ENCODE measurements at regions not wholly inside any gene's neighbourhood (a gene's known extent, or its start where the extent isn't known, plus 50 kb on each side); places are given as distances from the start of the nearest gene placed in this dataset.

DNA sequence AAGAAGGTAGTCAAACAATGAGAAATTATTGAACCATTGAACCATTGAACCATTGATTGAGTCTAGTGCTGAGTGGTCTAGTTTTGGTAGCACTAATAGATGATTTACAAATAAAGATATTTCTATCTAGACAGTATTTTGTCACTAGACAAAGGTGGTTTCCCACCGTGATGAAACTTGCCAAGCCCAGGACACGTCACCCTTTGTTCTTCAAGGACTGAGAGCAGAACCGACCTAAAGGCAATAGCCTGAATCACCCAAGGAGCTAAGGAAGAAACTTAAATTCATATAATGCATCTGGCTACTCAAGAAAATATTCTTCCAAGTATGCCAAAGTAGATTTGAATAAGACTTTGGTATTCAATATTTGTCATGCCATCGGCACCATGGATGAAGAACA, 103.3 kb downstream of the ESM1 start:
- TF ChIP-seq, protein P1, sequence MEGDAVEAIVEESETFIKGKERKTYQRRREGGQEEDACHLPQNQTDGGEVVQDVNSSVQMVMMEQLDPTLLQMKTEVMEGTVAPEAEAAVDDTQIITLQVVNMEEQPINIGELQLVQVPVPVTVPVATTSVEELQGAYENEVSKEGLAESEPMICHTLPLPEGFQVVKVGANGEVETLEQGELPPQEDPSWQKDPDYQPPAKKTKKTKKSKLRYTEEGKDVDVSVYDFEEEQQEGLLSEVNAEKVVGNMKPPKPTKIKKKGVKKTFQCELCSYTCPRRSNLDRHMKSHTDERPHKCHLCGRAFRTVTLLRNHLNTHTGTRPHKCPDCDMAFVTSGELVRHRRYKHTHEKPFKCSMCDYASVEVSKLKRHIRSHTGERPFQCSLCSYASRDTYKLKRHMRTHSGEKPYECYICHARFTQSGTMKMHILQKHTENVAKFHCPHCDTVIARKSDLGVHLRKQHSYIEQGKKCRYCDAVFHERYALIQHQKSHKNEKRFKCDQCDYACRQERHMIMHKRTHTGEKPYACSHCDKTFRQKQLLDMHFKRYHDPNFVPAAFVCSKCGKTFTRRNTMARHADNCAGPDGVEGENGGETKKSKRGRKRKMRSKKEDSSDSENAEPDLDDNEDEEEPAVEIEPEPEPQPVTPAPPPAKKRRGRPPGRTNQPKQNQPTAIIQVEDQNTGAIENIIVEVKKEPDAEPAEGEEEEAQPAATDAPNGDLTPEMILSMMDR (IDR thresholded peaks at IDR 0.05), result no peak
- TF ChIP-seq POLR2AphosphoS5 (IDR thresholded peaks at IDR 0.05), result no peak
- no peak for TF ChIP-seq POLR2A (IDR thresholded peaks at IDR 0.05)
